ENCODE measurements at regions not wholly inside any gene's neighbourhood (a gene's known extent, or its start where the extent isn't known, plus 50 kb on each side); places are given as distances from the start of the nearest gene placed in this dataset.

DNA sequence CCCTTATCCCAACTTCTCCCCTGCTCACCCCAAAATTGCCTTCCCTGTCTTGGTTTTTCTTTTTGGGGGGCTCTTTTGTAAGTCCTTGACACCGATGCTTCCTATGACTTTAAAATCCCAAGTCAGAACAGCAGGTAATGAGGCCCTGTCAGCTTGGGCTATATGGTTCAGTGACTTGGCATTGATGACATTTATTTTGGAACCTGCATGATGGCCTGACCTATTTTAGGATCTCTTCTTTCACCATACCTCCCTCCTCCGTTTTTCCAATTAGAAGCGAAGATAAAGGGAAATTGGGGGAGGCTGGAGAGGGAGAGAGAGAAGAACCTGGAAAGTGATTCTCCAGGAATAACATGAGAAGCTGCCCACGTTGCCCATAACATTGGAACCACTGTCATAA is 424.9 kb upstream of the AUTS2 start:
- no peak for DNase-seq (ENCODE audit: low read depth in 4 of 4, low spot score in 2 of 4)

DNA sequence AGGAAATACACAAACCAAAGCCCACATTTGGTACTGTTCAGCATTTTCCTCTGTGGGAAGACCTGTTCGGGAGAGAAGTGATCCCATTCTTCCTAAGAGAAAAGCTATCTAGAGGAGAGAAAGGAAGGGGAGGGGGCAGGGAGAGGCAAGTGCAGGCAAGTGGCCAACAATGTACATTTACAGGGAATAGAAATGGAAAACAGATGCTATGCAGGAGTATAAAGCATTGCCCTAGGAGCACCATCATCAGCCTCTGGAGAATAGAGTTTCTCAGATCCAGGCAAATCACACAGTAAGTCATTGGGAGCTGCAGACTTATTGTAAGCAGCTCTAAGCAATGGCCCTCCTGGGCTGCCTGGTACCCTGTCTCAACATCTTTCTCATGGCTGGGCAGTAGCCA is 424.4 kb upstream of the AUTS2 start:
- DNase-seq (ENCODE audit: low read depth in 4 of 4, low spot score in 2 of 4): no peak

DNA sequence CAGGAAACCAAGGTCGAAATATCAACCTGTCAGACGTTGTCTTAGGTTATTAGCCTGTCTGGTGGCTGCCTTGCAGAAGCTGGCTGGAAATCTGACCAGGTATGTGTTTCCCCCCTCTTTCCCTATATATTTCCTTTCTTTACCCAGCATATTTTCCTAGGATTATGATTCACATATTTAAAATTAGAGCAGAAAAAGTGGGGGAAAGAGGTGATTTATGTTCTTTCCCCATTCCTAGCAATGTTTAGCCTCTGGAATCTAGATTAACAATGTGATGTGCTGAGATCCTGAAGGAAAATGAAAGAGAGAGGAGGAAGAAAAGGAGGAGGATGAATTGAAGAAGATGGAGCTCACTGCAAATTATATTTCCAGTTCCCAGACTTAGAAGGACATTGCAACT is 421.4 kb upstream of the AUTS2 start:
- no peak for DNase-seq (ENCODE audit: low read depth in 4 of 4, low spot score in 2 of 4)

DNA sequence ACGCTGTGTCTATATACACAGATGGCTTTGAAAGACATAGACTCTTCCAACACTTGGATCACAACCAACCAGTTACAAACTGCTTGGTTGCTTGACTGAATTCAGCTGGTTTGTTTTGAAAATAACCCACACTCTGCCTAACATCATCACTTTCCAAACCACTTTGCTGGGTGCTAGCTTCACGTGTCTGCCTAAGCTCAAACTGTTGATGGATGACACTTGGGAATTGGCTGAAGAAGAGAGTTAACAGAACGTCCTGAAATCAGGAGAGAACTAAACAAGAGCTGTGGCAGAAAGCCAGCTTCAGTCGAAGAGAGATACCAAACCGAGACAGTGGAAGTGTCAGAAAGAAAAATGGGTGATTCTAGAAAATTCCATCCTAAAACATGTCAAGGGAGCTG is 420.8 kb upstream of the AUTS2 start:
- DNase-seq (ENCODE audit: low read depth in 4 of 4, low spot score in 2 of 4): no peak

DNA sequence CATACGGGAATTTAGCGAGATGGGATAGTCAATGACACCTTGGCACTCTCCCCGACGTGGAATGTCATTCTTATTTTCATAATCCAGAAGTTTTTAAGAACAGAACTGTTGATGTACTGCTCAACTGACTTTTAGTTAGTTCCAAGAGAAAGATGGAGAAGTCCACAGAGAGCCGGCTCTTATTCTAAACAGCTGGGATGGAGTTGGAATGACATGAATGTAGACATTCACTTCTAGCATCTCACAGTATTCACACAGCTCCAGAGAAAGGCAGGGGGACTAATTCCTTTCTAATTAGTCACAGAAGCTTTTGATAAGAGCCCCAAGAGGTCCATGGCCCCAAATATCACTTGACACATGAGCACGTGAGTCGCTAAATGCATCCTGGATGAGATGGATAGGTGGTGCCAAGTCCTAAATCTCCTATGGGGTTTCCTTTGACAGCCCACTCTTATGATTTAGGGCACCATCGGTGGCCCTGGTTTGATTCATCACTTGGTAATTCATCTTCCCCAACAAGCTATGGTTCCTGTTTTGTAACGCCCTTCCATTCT is 420.3 kb upstream of the AUTS2 start:
- DNase-seq (ENCODE audit: low read depth in 4 of 4, low spot score in 2 of 4): no peak

DNA sequence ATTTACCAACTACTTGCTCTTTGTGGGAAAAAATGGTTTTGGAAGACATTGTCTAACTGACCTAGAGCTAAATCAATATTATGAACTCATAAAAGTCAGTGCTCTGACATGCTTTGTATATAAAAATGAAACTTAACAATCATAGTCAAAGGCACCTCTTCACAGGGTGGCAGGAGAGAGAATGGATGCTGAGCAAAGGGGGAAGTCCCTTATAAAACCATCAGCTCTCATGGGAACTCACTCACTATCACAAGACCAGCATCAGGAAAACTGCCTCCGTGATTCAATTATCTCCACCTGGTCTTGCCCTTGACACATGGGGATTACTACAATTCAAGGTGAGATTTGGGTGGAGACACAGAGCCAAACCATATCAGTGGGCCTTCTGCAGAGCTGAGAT is 417.6 kb upstream of the AUTS2 start:
- no peak for DNase-seq (ENCODE audit: low read depth in 4 of 4, low spot score in 2 of 4)

DNA sequence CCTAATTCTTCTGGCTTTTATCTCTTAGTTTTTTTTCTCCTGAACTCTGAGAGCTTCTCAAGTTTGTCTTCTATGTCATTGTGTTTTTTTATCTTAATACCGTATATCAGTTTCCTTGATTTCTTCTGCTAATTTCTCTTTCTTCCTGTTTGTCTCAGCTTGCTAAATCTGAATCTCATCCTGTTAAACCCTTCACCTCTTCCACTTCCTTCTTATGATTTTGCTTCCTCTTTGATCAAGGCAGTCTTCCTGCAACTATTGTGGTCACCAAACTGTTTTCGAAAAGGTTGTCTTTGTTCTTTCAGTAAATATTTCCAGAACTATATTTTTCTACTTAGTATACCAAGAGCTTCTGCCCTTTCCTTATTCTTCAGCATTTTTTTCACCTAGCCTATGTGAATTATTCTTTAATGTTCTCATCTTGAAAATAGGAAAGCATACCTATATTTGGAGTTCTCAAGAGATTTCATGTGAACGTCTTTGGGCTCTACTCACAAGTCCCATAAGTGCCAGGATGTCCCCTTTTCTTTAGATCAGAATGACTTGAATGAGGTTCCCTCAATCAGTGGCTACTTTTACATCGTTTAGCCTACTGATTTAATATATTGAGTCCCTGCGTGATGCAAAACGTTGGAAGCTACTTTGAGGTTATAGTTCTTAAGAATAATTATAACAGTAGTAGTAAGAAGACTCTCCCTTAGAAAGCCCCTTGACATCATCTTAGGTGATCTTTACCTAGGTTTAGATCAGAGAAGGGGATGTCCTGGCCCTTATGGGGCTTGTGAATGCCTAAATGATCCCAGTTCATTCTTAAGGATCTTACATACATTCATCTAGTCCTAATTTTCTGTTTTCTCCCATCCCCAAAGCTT is 415.4 kb upstream of the AUTS2 start:
- DNase-seq (ENCODE audit: low read depth in 4 of 4, low spot score in 2 of 4): no peak

DNA sequence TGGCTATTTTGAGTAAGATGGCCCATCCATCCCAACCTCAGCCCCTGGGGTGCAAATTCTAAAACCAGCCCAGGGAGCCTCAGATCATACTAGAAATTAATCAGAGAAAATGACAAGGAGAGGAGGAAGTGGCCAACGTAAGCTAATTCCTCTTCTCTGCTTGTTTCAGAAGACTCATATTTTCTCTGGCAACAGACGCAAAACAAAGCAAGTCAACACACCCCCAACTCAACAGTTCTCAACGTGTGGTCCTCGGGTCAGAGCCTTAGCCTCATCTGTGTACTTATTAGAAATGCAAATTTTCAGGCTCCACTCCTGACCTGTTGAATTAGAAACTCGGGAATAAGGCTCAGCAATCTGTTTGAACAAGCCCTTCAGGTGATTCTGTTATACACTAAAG is 413.9 kb upstream of the AUTS2 start:
- no peak for DNase-seq (ENCODE audit: low read depth in 4 of 4, low spot score in 2 of 4)

DNA sequence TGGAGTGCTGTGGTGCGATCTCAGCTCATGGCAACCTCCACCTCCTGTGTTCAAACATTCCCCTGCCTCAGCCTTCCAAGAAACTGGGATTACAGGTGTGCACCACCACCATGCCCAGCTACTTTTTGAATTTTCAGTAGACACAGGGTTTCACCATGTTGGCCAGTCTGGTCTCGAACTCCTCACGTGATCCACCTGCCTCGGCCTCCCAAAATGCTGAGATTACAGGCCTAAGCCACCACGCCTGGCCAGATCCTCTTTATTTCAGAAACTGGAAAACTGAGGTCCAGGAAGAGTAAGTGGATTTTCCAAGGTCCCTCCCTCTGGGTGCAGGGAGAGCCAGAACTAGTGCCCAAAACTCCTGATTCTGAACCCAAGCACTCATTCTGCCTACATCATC is 413.1 kb upstream of the AUTS2 start:
- DNase-seq (ENCODE audit: low read depth in 4 of 4, low spot score in 2 of 4): no peak

DNA sequence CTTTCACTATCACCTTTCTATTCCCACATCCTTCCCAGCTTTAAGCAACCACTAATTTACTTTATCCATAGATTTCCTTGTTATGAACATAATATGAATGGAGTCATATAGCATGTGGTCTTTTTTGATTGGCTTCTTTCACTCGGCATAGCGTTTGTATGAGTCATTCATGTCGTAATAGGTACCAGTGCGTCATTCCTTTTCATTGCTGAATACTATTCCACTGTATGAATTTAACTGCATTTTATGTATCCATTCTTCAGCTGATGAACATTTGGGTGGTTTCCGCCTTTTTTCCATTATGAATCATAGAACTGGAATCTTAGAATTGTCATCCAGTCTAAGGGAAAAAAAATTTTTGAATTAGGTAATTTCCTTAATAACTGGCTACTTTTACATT is 411.3 kb upstream of the AUTS2 start:
- no peak for DNase-seq (ENCODE audit: low read depth in 4 of 4, low spot score in 2 of 4)

DNA sequence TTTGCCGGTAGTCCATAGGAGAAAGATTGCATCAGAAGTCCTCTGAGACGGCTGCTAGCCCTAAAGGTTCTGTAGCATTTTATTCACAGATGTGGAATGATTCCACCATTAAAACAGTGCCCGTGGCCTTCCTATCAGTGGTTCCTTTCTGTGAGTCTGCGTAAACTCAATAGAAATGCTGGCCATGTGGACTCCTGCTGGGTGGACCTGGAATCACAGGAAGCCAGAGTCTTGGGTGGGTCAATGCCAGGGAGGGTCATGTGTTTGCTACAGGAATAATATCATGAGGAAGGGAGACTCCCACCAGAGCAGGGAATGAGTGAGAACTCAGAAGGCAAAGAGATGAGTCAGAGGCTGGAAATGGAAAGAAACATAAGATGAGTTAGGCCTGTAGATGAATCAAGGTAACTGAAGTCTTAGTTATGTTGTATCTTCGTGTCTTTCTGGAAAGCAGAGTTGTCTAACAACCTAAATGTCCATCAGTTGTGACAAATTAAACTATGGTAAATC is 410.4 kb upstream of the AUTS2 start:
- no peak for DNase-seq (ENCODE audit: low read depth in 4 of 4, low spot score in 2 of 4)

DNA sequence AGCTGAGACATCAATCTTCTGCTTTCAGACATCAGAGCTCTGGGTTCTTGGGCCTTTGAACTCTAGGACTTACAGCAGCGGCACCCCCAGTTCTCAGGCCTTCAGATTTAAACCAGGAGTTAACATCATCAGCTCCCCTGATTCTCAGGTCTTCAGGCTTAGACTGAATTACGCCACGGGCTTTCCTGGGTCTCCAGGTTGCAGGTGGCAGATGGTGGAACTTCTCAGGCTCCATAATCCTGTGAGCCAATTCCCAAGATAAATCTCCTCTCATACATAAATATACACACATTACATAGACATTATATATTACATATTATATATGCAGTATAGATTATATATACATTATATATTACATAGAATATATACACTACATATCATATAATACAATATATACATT is 408.9 kb upstream of the AUTS2 start:
- DNase-seq (ENCODE audit: low read depth in 4 of 4, low spot score in 2 of 4): no peak

DNA sequence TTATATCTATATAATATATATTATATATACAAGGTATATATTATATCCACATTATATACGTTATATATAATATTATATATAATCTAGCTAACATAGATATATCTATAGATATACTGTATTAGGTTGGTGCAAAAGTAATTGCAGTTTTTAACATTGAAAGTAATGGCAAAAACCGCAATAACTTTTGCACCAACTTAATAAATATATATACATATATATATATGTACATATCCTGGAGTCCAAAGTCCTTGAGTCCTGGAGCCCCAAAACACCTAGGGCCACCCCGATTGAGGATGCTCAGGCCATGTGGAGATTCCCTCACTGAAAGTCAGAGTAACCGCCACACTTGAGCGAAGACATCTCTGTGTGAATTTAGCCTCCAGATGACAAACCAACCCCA is 408.2 kb upstream of the AUTS2 start:
- DNase-seq (ENCODE audit: low read depth in 4 of 4, low spot score in 2 of 4): no peak

DNA sequence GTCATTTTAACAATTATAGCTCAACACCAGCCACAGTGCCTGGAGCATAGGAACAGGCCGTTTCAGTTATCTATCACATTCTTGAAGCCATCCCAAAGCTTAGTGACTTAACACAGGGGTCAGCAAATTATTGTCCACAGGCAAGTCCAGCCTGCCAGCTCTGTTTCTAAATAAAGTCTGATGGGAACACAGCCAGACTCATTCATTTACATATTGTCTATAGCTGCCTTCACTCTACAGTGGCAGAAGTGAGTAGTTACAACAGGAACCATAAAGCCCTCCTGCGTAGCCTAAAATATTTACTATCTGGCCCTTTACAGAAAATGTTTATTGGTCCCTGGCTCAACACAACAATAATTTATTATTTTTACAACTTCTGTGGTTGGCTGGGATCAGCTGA is 407.5 kb upstream of the AUTS2 start:
- DNase-seq (ENCODE audit: low read depth in 4 of 4, low spot score in 2 of 4): no peak

DNA sequence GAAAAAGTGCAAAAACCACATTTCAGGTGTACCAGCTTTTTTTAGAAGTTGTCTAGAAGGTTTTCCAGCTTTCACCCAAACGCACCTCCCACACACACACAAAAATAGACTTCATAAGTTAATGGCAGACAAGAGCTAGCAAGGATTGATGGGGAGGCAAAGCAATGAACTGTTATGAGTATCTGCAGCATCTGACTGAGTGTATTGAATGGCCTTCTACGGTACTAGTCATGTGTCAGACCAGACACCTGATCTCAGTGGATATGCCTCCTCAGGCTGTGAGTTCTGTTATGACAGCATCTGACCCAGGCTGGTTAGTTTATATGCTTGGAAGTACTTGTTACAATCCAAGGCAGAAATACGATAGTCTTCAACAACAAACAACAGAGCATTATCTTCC is 406.1 kb upstream of the AUTS2 start:
- no peak for DNase-seq (ENCODE audit: low read depth in 4 of 4, low spot score in 2 of 4)

DNA sequence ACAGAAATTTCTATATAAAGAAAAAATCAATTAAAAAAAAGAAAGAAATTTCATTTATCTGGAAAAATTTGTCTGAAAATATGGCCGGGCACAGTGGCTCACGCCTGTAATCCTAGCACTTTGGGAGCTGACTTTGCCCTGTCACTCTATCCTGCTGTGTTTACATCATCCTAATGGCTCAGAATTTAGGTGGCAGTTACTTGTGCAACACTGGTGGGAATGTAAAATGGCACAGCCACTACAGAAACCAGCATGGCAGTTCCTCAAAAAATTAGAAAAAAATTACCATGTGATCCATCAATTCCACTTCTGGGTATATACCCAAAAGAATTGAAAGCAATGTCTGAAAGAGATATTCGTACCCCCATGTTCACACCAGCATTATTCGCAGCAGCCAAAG is 405.2 kb upstream of the AUTS2 start:
- no peak for DNase-seq (ENCODE audit: low read depth in 4 of 4, low spot score in 2 of 4)

DNA sequence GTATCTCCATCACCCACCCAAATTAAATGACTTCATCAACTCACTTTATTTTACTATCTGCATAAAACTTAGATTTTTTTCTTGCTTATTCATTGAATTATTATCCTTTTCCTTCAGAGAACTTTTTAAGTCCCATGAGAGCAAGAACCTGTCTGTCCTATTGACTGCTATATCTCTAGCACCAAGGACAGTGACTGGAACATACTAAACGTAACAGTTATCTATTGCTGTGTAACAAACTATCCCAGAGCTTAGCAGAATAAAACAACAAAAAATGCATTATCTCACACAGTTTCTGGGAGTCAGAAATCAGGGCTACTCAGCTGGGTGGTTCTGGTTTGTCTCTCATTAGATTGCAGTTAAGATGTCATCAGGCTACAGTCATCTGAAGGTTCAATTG is 401.7 kb upstream of the AUTS2 start:
- DNase-seq (ENCODE audit: low read depth in 4 of 4, low spot score in 2 of 4): no peak

DNA sequence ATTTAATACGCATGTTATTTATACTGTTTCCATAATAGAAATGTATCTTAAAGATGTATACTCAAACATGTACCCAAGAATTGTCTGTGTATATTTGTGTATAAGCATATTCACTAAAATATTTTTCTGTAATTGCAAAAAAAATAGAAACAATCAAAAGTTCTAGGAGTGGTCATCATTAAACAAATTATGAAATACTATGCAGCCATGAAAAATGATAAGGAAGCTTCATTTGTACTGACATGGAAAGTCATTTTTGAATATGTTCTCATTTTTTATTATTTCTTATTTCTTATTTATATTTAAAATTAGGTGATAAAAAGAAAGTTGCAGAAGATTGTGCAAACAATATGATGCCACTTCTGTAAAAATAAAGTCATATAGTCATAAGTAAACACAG is 400.0 kb upstream of the AUTS2 start:
- no peak for DNase-seq (ENCODE audit: low read depth in 4 of 4, low spot score in 2 of 4)

DNA sequence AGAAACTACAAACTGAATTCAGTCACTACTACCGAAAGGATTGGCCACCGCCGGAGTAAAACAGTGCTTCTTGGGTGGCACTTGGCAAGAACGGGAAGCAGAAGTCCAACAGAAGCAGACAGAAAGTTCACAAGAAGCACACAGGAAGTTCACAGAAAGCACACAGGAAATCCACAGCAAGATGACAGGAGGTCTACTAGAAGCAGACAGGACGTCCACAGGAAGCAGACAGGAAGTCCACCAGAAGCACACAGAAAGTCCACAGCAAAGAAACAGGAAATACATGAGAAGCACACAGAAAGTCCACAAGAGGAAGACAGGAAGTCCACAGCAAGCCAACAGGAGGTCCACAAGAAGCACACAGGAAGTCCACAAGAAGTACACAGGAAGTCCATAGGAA is 399.2 kb upstream of the AUTS2 start:
- DNase-seq (ENCODE audit: low read depth in 4 of 4, low spot score in 2 of 4): no peak

DNA sequence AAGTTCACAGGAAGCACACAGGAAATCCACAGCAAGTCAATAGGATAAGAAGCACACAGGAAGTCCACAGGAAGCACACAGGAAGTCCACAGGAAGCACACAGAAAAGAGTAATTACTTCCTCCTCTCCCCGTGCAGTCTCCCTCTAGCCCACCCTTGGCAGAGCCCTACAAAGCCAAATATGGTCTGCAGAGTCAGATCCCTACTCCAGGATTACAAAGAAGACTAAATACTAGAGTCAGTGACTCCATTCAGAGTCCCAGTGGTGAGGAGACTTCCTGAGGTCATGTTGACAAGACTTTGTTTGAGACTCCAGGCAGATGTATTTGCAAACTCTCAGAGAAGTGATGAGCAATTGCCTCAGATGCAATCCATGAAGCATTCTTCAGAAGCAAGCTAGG is 398.6 kb upstream of the AUTS2 start:
- no peak for DNase-seq (ENCODE audit: low read depth in 4 of 4, low spot score in 2 of 4)

DNA sequence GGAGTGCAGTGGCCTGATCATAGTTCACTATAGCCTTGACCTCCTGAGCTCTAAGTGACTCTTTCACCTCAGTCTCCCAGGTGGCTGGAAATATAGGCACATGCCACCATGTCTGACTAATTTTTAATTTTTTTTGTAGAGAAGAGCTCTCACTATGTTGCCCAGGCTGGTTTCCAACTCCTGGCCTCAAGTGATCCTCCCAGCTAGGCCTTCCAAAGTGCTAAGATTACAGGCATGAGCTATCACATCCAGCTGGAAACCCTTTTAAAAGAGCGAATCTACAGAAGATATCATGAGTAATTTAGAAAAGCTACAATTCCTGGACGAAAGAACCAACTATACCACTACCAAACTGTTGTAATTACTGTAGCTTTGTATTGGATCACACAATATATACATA is 394.4 kb upstream of the AUTS2 start:
- DNase-seq (ENCODE audit: low read depth in 4 of 4, low spot score in 2 of 4): no peak

DNA sequence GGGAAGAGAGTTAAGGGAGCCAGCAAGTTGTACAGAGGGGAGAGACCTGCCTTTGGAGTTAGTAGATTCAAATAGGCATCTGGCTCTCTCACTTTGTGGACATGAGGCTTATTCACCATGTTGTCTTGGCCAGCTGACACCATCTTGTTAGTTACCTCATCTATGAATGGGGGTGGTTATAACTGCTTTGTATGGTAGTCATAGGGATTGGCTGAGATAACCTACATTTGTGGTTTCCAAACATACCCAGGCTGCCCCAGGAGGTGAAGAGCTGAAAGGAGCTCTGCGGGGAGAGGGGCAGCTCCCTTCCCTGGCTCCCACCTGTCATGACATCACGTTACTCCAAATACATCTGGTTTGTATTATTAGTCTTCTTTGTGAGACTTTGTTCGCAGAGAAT is 393.3 kb upstream of the AUTS2 start:
- DNase-seq (ENCODE audit: low read depth in 4 of 4, low spot score in 2 of 4): no peak

DNA sequence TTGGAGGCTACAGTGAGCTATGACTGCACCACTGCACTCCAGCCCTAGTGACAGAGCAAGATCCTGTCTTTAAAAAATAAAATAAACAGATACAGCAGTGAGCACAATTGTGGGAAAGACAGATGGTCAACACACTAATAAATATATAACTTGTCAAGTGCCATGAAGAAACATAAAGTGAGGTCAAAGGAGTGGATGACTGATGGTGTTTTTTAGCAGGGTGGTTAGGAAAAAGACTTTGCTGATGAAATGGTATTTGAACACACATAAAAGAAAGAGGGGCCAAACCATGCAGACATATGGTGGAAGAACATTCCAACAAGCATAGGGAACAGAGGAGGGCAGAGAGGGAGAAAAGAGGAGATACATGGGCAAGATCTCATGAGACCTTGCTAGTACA is 392.7 kb upstream of the AUTS2 start:
- DNase-seq (ENCODE audit: low read depth in 4 of 4, low spot score in 2 of 4): no peak
